HL-60 (cell line): ENCODE measurements at regions not wholly inside any gene's neighbourhood (a gene's known extent, or its start where the extent isn't known, plus 50 kb on each side); places are given as distances from the start of the nearest gene placed in this dataset.

Experiments used
- GABPA ChIP-seq: IDR thresholded peaks from 2 replicates; pipeline ENCODE4 v1.6.1; 2012; ENCODE audit warnings: low read depth
- POLR2AphosphoS5 ChIP-seq: IDR thresholded peaks from 2 replicates; pipeline ENCODE4 v1.6.1; 2012; ENCODE audit warnings: low read depth
- TF ChIP-seq, protein P1 (sequence below): IDR thresholded peaks from one replicate; pipeline ENCODE4 v1.5.1; 2011; ENCODE audit warnings: low read length, control low read depth, inconsistent platforms; ENCODE audit not compliant: insufficient read depth

DNA sequence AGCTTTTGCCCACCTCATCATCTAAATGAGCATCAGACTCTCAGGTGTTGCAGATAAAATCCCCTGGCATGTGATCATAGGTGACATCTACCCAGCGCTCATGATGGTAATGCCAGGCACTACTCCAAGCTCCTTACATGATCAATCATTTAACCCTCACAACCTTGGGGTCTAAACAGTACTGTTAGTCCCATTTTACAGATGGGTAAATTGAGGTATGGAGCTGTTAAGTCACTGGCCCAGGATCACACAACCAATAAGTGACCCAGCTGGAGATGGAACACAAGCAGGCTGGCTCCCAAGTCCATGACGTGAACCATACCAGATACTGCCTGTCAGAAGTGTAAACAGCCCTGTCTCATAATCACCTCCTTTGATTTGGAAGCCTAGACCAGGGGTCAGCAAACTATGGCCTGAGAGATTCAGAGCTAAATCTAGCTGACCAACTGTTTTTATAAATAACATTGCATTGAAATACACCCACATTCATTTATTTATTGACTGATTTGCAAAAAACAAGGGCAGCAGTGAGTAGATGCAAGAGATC, 79.2 kb downstream of the UNC5CL start:
- TF ChIP-seq GABPA (no peak), POLR2AphosphoS5 (no peak)
- TF ChIP-seq, protein P1, sequence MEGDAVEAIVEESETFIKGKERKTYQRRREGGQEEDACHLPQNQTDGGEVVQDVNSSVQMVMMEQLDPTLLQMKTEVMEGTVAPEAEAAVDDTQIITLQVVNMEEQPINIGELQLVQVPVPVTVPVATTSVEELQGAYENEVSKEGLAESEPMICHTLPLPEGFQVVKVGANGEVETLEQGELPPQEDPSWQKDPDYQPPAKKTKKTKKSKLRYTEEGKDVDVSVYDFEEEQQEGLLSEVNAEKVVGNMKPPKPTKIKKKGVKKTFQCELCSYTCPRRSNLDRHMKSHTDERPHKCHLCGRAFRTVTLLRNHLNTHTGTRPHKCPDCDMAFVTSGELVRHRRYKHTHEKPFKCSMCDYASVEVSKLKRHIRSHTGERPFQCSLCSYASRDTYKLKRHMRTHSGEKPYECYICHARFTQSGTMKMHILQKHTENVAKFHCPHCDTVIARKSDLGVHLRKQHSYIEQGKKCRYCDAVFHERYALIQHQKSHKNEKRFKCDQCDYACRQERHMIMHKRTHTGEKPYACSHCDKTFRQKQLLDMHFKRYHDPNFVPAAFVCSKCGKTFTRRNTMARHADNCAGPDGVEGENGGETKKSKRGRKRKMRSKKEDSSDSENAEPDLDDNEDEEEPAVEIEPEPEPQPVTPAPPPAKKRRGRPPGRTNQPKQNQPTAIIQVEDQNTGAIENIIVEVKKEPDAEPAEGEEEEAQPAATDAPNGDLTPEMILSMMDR = no peak
